ENCODE measurements at regions not wholly inside any gene's neighbourhood (a gene's known extent, or its start where the extent isn't known, plus 50 kb on each side); places are given as distances from the start of the nearest gene placed in this dataset.

DNA sequence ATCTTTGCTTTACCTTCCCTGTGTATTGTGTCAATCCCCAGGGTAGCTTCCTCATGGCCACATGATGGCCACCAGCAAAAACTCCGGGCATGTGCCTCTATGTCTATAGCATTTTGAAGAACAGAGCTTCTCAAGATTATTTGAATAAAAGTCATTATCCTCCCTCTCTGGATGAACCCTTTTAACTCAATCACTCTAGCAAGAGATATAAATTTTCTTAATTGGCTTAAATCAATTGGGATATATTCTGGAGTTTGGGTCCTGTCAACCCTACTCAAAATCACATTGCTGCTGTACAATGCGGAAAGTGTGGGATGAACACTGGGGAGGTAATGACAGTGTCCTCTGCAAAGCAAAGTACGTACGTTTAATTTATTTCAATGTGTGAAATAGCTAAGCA, 370.6 kb upstream of the LRRC3B start (continued):
- TF ChIP-seq ZBTB34 (CRISPR knock-in tag; IDR thresholded peaks at IDR 0.05): no peak

DNA sequence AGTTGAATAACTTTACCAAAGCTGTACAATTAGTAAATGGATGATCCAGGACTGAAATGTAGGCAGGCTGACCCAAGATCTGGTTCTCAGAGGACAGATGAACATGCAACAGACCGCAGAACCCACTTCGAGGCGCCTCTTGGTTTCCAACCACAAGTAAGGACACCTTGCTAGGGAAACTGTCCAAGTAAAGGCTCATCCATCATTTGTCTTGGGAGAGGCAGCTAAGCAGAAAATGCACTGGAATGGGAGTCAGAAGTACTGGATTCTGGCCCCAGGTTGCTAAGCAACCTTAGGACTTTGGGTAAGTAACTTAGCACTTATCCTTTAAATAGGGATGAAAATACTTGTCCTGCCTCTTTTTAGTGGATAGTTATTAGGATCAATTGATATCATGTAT, 366.3 kb upstream of the LRRC3B start:
- intact Hi-C loops (cut with micrococcal nuclease) (no loop called here), in situ Hi-C loops (cut with MboI) (no loop called here)
- DNase-seq (ENCODE audit: extremely low read depth in 1 of 4, low spot score in 3 of 4) (no peak), FAIRE-seq (no peak), ATAC-seq (no peak)
- Histone ChIP-seq H3K27ac (ENCODE audit: extremely low read depth, low read depth, low read length) (no peak overlapping the region), H3K36me3 (ENCODE audit: control insufficient read depth, insufficient read depth, low read length) (no peaks in the 10 kb centered on the region), H3K9me3 (replicated peaks; ENCODE audit: control insufficient read depth, insufficient read depth, low read depth, low read length) (no peaks in the 10 kb centered on the region), H3K4me1 (replicated peaks in 1 of 2; ENCODE audit: control insufficient read depth in 2 of 2, insufficient read depth in 2 of 2, low read length in 2 of 2) (no peaks in the 10 kb centered on the region), H3K79me2 (ENCODE audit: control insufficient read depth, insufficient read depth, low read length) (no peaks in the 10 kb centered on the region), H3K9ac (ENCODE audit: insufficient read depth in 1 of 2, low read depth in 2 of 2, low read length in 2 of 2) (no peak overlapping the region), H3K27me3 (ENCODE audit: control insufficient read depth in 2 of 2, insufficient read depth in 2 of 2, low read length in 2 of 2) (no peaks in the 10 kb centered on the region), H3K4me2 (ENCODE audit: insufficient read depth, low read length) (no peak overlapping the region), H3K9me1 (ENCODE audit: control insufficient read depth, insufficient read depth, low read length) (no peaks in the 10 kb centered on the region), H2AFZ (ENCODE audit: low read depth, low read length) (no peak overlapping the region), H4K20me1 (replicated peaks; ENCODE audit: control insufficient read depth, insufficient read depth, low read length) (no peaks in the 10 kb centered on the region), H3K4me3 (no peak overlapping the region)
- TF ChIP-seq SRSF3 (IDR thresholded peaks at IDR 0.05; ENCODE audit: insufficient read depth, low read length): no peak
- TF ChIP-seq ARHGAP35 (IDR thresholded peaks at IDR 0.05; ENCODE audit: partially characterized antibody): no peak
- no peak for TF ChIP-seq NFXL1 (CRISPR knock-in tag; IDR thresholded peaks at IDR 0.05)
- TF ChIP-seq CXXC5 (CRISPR knock-in tag; IDR thresholded peaks at IDR 0.05): no peak
- TF ChIP-seq TEAD2 (tag; IDR thresholded peaks at IDR 0.05): no peak
- TF ChIP-seq JUN (IDR thresholded peaks at IDR 0.05; ENCODE audit: borderline replicate concordance, low read depth, low read length): no peak
- no peak for TF ChIP-seq JUN (CRISPR knock-in tag; IDR thresholded peaks at IDR 0.05; ENCODE audit: borderline replicate concordance)
- no peak for TF ChIP-seq NELFE (IDR thresholded peaks at IDR 0.05; ENCODE audit: insufficient read depth, insufficient read length)
- TF ChIP-seq PRMT5 (CRISPR knock-in tag; IDR thresholded peaks at IDR 0.05): no peak
- TF ChIP-seq TBL1XR1 (IDR thresholded peaks at IDR 0.05; ENCODE audit: low read length in 2 of 2): no peak
- no peak for TF ChIP-seq ZKSCAN8 (CRISPR knock-in tag; IDR thresholded peaks at IDR 0.05)
- no peak for TF ChIP-seq ESRRB (CRISPR knock-in tag; IDR thresholded peaks at IDR 0.05; ENCODE audit: borderline replicate concordance)
- TF ChIP-seq HBP1 (CRISPR knock-in tag; IDR thresholded peaks at IDR 0.05): no peak
- no peak for TF ChIP-seq ZNF408 (CRISPR knock-in tag; IDR thresholded peaks at IDR 0.05; ENCODE audit: low read depth)
- TF ChIP-seq NR2F6 (CRISPR knock-in tag; IDR thresholded peaks at IDR 0.05): no peak
- TF ChIP-seq CCNT2 (IDR thresholded peaks at IDR 0.05; ENCODE audit: borderline replicate concordance, extremely low read depth, insufficient read length, low read depth, low read length): no peak
- no peak for TF ChIP-seq POLR2G (IDR thresholded peaks at IDR 0.05; ENCODE audit: low read depth, low read length)
- no peak for TF ChIP-seq RBM14 (IDR thresholded peaks at IDR 0.05; ENCODE audit: borderline replicate concordance, insufficient read depth, low read depth, low read length)
- TF ChIP-seq STAT5B (CRISPR knock-in tag; IDR thresholded peaks at IDR 0.05): no peak
- TF ChIP-seq SIN3A (IDR thresholded peaks at IDR 0.05; ENCODE audit: borderline replicate concordance in 2 of 2, control insufficient read depth in 1 of 2, low read depth in 2 of 2, low read length in 2 of 2): no peak
- ChIA-PET CTCF (ENCODE audit: low intra/inter-chr PET ratio) (no interaction called here), POLR2A (no interaction called here)
- 12% methylated on average over 3 of the region's 3 CpGs for WGBS (ENCODE audit: insufficient coverage, low coverage, missing lambda C conversion rate)
- BruUV-seq (replicated peaks): no TSS peak

Data from K562 (cell line).